ACC112 (cell line): ENCODE measurements at regions not wholly inside any gene's neighbourhood (a gene's known extent, or its start where the extent isn't known, plus 50 kb on each side); places are given as distances from the start of the nearest gene placed in this dataset.

ENCODE experiments used
- H2AFZ ChIP-seq: fragments of 200-600 bp; sonication (generic); one replicate; pipeline ENCODE4 v1.6.0; 2017; ENCODE audit warnings: antibody characterized with exemption, low read length; ENCODE audit not compliant: unreplicated experiment
- H3K27ac ChIP-seq: fragments of 200-600 bp; sonication (generic); 2 replicates; pipeline ENCODE4 v1.5.1; 2014; ENCODE audit warnings: low read depth, mild to moderate bottlenecking, antibody characterized with exemption, low read length, moderate library complexity
- H3K27me3 ChIP-seq: fragments of 200-600 bp; sonication (generic); 2 replicates; pipeline ENCODE4 v1.6.1; 2014; ENCODE audit warnings: mild to moderate bottlenecking, antibody characterized with exemption, low read length, moderate library complexity, mixed read lengths; ENCODE audit not compliant: insufficient read depth
- H3K36me3 ChIP-seq: fragments of 200-600 bp; sonication (generic); 2 replicates; pipeline ENCODE4 v1.6.1; 2016; ENCODE audit warnings: mild to moderate bottlenecking, antibody characterized with exemption, low read length, moderate library complexity, mixed read lengths; ENCODE audit not compliant: insufficient read depth
- H3K4me1 ChIP-seq: fragments of 200-600 bp; sonication (generic); one replicate; pipeline ENCODE4 v1.6.1; 2016; ENCODE audit warnings: low read length, mixed read lengths; ENCODE audit not compliant: insufficient read depth, unreplicated experiment, control insufficient read depth
- H3K4me3 ChIP-seq: fragments of 200-600 bp; sonication (generic); 2 replicates; pipeline ENCODE4 v1.5.1; 2014; ENCODE audit warnings: mild to moderate bottlenecking, low read depth, low read length
- H3K79me2 ChIP-seq: fragments of 200-600 bp; sonication (generic); one replicate; pipeline ENCODE4 v1.6.0; 2016; ENCODE audit warnings: low read length; ENCODE audit not compliant: control insufficient read depth, unreplicated experiment, insufficient read depth

DNA sequence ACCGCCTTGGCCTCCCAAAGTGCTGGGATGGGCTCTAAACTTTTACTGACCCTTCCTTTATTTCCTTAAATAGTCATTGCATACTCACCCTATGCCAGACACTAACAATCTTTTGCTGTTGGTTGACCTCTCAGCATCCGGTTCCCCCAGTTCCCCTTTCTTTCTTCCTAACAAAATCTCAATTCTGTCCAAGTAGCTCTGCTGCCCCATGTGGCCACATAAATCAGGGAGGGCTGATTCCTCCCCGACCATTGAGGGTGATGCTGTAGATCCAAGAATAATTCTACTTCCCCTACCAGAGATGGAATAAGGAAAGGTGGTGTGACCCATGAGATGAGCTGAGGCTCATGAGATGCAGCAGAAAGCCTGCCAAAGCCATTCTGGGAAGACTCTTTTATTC lies 315.3 kb upstream of the MSX2 start:
- H3K27ac ChIP-seq, result no peak overlapping the region
- H3K4me1 ChIP-seq, result no peaks in the 10 kb centered on the region
- no peaks in the 10 kb centered on the region for H3K79me2 ChIP-seq
- H3K27me3 ChIP-seq, result peaks cover 4% of the 10 kb centered on the region; the same call in 1 of the 2 replicates
- H2AFZ ChIP-seq, result no peak overlapping the region
- no peaks in the 10 kb centered on the region for H3K36me3 ChIP-seq
- no peak overlapping the region for H3K4me3 ChIP-seq

DNA sequence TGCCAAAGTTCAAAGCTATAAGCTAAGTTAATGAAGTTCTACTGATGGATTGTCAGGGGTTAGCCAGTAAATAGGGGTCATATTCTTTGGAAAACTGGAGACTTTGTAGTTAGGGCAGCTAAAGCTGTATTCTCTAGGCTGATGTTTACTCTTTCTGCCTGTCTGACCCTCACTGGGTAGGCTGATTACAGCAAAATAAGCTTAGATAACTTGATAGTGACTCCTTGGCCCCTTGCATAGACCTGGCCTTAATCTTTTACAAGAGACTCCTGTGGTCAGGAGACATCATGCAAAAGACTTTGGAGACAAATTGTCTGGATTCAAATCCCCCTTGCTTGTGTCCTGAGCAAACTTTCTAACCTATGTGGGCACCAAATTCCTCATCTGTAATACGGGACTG lies 314.4 kb upstream of the MSX2 start:
- no peaks in the 10 kb centered on the region for H3K79me2 ChIP-seq
- no peaks in the 10 kb centered on the region for H3K36me3 ChIP-seq
- no peaks in the 10 kb centered on the region for H3K4me1 ChIP-seq
- no peak overlapping the region for H3K27ac ChIP-seq
- no peak overlapping the region for H2AFZ ChIP-seq
- H3K4me3 ChIP-seq, result no peak overlapping the region
- peaks cover 4% of the 10 kb centered on the region; the same call in 1 of the 2 replicates for H3K27me3 ChIP-seq

DNA sequence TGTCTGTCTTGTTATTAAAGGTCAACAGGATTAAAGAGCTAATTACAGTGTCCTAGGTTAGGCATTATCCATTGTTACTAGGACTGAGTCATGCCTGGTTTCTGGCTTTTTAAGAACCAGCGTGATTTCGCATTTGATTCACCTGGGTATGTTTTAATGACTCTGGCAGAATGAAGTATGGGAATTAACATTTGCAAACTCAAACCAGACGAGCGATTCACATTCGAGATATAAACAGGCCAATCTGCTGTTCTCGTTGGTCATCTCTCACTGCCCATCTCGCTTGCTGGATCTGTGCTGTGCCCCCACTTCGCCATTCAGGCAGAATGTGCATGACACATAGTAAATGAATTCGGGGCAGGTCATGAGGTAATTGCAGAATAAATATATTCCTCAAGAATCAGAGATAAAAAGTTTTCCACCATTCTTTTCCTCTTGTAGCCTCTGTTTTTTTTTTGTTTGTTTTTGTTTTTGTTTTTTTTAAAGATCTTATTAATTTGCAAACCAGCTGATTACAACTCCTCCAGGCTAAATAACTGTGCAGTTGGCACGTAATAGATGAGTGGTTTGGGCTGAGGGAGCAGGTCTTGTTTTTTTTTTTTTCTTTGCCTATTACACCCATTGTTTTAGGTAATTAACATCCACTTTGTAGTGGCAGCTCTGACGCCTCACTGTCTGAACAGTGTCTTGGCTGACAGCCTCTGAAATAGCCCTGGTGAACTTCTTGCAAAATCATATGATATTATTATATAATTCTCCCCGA lies 313.5 kb upstream of the MSX2 start:
- H2AFZ ChIP-seq, result no peak overlapping the region
- peaks cover 4% of the 10 kb centered on the region; the same call in 1 of the 2 replicates for H3K27me3 ChIP-seq

DNA sequence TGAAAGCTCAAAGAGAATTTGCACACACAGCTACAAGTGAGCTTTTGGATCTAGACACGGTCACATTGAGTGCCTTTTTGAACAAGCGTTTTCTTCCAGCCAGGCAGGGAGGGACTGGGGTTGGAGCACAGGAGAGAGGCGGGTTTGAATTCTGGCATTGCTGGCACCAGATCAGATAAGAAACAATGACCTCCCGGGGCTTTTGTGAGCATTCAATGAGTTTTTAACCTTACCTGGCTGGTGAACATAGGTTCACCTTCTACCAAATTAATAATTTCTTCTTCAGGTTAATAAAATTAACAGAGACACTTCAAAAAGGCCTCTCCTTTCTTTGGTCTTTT lies 312.9 kb upstream of the MSX2 start:
- H2AFZ ChIP-seq, result no peak overlapping the region
- H3K36me3 ChIP-seq, result no peaks in the 10 kb centered on the region
- no peak overlapping the region for H3K4me3 ChIP-seq
- no peak overlapping the region for H3K27ac ChIP-seq
- H3K79me2 ChIP-seq, result no peaks in the 10 kb centered on the region
- peaks cover 4% of the 10 kb centered on the region; the same call in 1 of the 2 replicates for H3K27me3 ChIP-seq
- no peaks in the 10 kb centered on the region for H3K4me1 ChIP-seq

More for the DNA sequence above, 313.5 kb upstream of the MSX2 start:
- Histone ChIP-seq H3K4me3 (no peak overlapping the region), H3K79me2 (no peaks in the 10 kb centered on the region), H3K27ac (no peak overlapping the region), H3K4me1 (no peaks in the 10 kb centered on the region), H3K36me3 (no peaks in the 10 kb centered on the region)

DNA sequence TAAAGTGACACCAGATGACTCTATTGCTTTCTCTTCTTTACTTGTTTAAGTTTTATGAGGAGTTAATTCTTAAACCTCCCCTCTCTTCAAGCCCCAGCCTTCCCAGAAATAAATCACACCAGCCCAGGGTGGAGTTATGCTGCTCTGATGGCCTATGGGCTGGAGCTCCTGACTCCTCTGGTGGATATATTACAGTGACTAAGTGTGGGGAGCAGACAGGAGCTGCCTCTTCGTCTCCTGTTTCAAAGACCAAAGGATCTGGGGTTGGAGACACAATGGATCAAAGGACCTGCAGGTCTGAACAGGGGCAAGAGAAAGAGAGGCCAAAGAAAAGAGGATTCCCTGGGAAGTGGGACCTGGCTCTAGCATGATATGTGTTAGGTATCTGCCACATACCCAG lies 312.0 kb upstream of the MSX2 start:
- no peak overlapping the region for H2AFZ ChIP-seq
- no peaks in the 10 kb centered on the region for H3K4me1 ChIP-seq
- H3K36me3 ChIP-seq, result no peaks in the 10 kb centered on the region
- no peaks in the 10 kb centered on the region for H3K79me2 ChIP-seq
- H3K4me3 ChIP-seq, result no peak overlapping the region
- H3K27me3 ChIP-seq, result no peaks in the 10 kb centered on the region
- no peak overlapping the region for H3K27ac ChIP-seq

DNA sequence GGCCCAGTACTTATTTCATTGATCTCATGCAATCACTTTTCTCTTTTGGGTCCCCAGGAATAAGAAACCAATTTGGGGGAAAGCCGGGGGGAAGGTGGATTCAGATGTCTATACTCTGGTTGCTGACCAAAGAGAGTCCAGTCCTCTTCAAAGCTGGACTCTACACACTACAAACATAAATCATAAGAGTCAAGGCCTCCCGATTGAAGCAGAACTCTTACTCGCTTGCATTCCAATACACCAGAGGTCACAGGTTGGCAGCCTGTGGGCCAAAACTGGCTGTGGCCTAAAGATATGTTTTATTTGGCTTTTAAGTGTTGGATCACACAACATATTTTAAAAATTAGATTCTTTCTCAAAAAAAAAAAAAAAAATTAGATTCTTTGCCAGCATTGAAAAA lies 311.4 kb upstream of the MSX2 start:
- Histone ChIP-seq H3K79me2 (no peaks in the 10 kb centered on the region), H3K27me3 (no peaks in the 10 kb centered on the region), H3K36me3 (no peaks in the 10 kb centered on the region), H3K4me1 (no peaks in the 10 kb centered on the region), H3K4me3 (no peak overlapping the region), H3K27ac (no peak overlapping the region), H2AFZ (no peak overlapping the region)

DNA sequence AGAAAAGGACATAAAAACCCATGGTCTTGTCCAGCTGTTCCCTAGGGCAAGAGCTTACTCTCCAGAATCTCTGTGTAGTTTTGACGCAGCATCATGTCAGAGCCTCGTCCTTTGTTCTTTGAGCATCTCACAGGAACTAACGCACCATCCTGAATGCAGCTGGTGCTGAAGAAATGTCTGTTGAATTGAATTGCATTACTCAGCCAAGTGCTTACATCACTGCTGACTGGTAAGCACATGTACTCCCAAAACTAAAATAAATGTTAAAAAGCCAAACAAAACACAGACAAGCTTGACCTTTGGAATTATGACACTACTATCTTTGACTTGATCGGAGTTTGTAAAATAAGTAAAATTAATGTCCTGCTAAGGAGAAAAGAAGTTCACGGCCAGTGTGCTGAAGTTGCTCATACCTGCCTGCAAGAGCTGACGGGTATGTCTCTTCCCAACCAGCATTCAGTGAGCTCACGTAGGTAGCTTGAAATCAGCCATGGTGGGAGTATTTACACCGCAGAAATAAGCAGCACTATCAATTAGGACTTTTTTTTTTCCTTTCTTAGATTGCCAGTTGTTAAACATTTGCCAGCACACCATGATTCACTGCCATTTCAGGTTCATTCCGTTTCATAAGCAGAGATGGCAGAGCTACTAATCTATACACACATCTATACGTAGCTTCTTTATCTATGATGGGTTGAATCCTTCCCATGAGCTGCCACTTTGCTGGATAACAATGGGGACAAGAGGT lies 310.6 kb upstream of the MSX2 start:
- Histone ChIP-seq H3K79me2 (no peaks in the 10 kb centered on the region), H3K27me3 (no peaks in the 10 kb centered on the region), H2AFZ (no peak overlapping the region)

DNA sequence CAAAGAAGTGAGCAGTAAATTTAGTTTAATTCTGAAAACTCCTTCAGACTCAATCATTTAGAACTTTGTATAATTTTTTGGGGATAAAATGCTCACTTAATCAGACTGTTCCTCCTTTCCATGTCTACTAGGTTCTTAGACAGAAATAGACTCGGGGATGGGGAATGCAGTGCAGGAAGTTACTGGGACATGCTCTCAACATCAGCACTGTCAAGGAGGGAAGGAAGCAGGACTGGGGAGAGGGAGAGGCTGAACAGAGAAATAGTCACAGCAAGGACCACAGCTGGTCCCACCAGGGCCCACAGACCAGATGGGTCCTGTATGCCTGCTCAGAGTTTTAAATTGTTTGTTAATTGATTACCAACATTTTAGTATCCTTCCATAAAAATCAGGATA lies 310.1 kb upstream of the MSX2 start:
- Histone ChIP-seq H3K4me3 (no peak overlapping the region), H3K27me3 (no peaks in the 10 kb centered on the region), H3K4me1 (no peaks in the 10 kb centered on the region), H2AFZ (no peak overlapping the region), H3K36me3 (no peaks in the 10 kb centered on the region), H3K79me2 (no peaks in the 10 kb centered on the region), H3K27ac (no peak overlapping the region)

More for the DNA sequence above, 310.6 kb upstream of the MSX2 start:
- Histone ChIP-seq H3K27ac (no peak overlapping the region), H3K4me1 (no peaks in the 10 kb centered on the region), H3K36me3 (no peaks in the 10 kb centered on the region), H3K4me3 (no peak overlapping the region)

DNA sequence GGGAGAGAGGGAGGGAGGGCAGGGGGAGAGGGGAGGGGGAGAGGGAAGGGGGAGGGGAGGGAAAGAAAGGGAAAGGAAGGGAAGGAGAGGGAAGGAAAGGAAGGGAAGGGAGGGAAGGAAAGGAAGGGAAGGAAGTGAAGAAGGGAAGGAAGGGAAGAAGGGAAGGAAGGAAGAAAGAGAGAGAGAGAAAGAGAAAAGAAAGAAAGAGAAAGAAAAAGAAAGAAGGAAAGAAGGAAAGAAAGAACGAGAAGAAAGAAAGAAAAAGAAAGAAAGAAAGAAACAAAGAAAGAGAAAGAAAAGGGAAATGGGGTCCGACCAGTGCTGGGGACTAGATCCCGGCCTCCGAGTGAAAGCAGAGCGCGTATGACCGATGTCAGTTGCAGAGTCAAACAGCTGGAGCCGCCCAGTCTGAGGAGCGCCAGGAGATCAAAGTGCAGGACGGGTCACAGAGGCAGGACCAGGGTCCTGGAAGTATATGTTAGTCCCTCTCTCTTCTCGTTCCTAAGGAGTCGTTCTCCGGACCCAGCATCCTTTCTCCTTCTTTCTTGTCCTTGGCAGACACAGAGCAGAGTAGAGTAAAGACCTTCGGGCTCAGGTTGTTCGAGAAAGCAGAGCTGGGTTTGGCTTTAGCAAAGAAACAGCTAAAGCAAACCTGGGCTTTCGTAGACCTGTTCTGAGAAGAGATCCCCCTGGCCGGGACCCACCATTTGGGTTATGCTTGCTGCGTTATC lies 305.4 kb upstream of the MSX2 start:
- Histone ChIP-seq H3K36me3 (no peaks in the 10 kb centered on the region), H2AFZ (peak overlapping the region; percentile 87), H3K27me3 (0 out of 2 replicates have a peak, but pooled peaks cover 7% of the 10 kb centered on the region), H3K4me3 (peak overlapping the region; percentile 62), H3K79me2 (no peaks in the 10 kb centered on the region), H3K4me1 (no peaks in the 10 kb centered on the region), H3K27ac (no peak overlapping the region)

DNA sequence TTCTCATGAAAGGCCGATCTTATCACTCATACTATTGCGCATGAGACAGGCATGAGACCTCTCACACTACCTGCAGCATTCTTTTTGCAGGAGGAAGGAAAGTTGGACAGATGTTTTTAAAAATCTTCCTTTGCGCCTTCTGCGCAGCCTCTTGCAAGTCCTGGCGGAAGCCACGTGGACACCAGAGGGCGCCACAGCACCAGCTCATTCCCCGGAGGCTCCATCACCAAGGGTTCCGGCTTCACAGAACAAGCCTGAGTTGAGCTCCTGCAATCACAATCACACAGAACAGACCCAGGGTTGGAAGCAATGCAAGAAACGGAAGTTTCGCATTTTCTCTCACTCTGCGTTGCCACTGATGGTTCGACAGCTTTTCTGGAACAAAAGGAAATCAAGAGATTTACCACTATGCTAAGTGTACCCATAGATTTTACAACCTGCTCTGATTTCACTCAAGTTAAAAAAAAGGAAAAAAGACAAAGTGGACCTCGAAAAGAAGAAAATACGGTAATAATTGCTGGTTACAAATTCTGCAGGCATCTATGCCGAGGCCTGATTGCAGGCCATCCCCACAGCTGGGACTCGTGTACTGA lies 304.7 kb upstream of the MSX2 start:
- Histone ChIP-seq H3K36me3 (no peaks in the 10 kb centered on the region), H2AFZ (peak overlapping the region; percentile 87), H3K27me3 (0 out of 2 replicates have a peak, but pooled peaks cover 7% of the 10 kb centered on the region), H3K79me2 (no peaks in the 10 kb centered on the region), H3K4me1 (no peaks in the 10 kb centered on the region), H3K27ac (no peak overlapping the region), H3K4me3 (peak overlapping the region; percentile 62)
